ENCODE measurements at regions not wholly inside any gene's neighbourhood (a gene's known extent, or its start where the extent isn't known, plus 50 kb on each side); places are given as distances from the start of the nearest gene placed in this dataset.

DNA sequence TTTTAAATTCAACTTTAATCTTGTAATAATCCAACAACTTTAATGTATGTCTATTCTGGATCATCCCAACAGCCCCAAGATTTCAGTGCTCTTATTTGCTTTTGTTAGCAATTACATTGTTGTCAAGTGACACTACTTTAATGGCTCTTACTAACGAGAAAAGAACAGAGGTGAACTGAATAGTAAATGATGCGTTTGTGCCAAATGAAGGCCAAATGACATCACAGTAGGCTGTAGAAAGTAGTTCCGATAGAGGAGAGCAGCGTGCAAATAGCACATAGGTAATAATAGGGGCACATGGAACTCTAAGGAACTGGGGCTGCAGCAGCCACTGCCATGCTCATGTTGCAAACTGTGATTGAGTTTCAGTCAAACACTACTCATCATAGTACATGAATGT, 301.9 kb downstream of the LMX1A start:
- Histone ChIP-seq H3K9me1 (ENCODE audit: control insufficient read depth, extremely low read depth, insufficient read depth, low read length) (no peaks in the 10 kb centered on the region), H3K27ac (ENCODE audit: control insufficient read depth, insufficient read depth, low read length) (no peak overlapping the region), H2AFZ (ENCODE audit: control insufficient read depth, low read length) (no peak overlapping the region), H3K4me2 (ENCODE audit: control insufficient read depth, extremely low read depth, insufficient read depth, low read depth, low read length) (no peak overlapping the region), H3K9me3 (ENCODE audit: control insufficient read depth, low read depth, low read length) (no peaks in the 10 kb centered on the region), H3K79me2 (ENCODE audit: control insufficient read depth, insufficient read depth, low read length) (no peaks in the 10 kb centered on the region), H3K9ac (ENCODE audit: control insufficient read depth, extremely low read depth, insufficient read depth, low read length) (no peak overlapping the region), H3K36me3 (ENCODE audit: control insufficient read depth in 2 of 2, extremely low read depth in 1 of 2, insufficient read depth in 2 of 2, low read length in 2 of 2) (no peaks in the 10 kb centered on the region), H4K20me1 (ENCODE audit: control insufficient read depth, extremely low read depth, insufficient read depth, low read length) (no peaks in the 10 kb centered on the region), H3K27me3 (ENCODE audit: control insufficient read depth, extremely low read depth, insufficient read depth, low read length) (no peaks in the 10 kb centered on the region), H3K4me3 (ENCODE audit: control insufficient read depth in 2 of 3, extremely low read depth in 1 of 3, insufficient read depth in 2 of 3, low read depth in 1 of 3, low read length in 3 of 3) (no peak overlapping the region), H3K4me1 (ENCODE audit: control insufficient read depth, extremely low read depth, insufficient read depth, low read length) (no peaks in the 10 kb centered on the region)
- dilution Hi-C loops (cut with MboI; ENCODE audit: extremely low pct_ligation_motif_present, low sequenced_read_pairs), result no loop called here
- TF ChIP-seq EZH2 (IDR thresholded peaks at IDR 0.05; ENCODE audit: low read length), result no peak
- TF ChIP-seq, protein P1, sequence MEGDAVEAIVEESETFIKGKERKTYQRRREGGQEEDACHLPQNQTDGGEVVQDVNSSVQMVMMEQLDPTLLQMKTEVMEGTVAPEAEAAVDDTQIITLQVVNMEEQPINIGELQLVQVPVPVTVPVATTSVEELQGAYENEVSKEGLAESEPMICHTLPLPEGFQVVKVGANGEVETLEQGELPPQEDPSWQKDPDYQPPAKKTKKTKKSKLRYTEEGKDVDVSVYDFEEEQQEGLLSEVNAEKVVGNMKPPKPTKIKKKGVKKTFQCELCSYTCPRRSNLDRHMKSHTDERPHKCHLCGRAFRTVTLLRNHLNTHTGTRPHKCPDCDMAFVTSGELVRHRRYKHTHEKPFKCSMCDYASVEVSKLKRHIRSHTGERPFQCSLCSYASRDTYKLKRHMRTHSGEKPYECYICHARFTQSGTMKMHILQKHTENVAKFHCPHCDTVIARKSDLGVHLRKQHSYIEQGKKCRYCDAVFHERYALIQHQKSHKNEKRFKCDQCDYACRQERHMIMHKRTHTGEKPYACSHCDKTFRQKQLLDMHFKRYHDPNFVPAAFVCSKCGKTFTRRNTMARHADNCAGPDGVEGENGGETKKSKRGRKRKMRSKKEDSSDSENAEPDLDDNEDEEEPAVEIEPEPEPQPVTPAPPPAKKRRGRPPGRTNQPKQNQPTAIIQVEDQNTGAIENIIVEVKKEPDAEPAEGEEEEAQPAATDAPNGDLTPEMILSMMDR (optimal IDR thresholded peaks at IDR 0.05 in 1 of 3, IDR thresholded peaks at IDR 0.05 in 1 of 3, conservative IDR thresholded peaks at IDR 0.05 in 1 of 3; ENCODE audit: extremely low read depth in 1 of 3, insufficient read depth in 2 of 3, low read length in 3 of 3), result no peak
- FAIRE-seq, result no peak
- DNase-seq (ENCODE audit: low read depth, low spot score), result no peak

DNA sequence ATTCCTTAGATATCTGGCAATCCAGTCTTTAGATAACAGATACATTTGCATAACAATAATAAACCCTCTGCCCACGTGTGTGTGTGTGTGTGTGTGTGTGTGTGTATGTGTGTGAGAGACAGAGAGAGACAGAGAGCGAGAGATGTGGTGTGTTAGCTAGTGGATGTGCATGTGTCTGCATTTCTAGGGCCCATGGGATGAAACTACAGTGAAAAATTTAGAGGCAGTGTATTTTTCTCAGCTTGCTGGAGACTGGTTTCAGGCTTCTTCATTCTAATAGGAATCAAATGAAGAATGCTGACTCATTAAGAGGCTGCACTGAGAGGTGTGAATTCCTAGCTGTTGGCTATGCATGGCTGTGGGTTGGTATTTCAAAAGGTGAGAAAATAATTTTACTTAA, 303.2 kb downstream of the LMX1A start:
- H3K4me1 ChIP-seq (ENCODE audit: control insufficient read depth, extremely low read depth, insufficient read depth, low read length), result no peaks in the 10 kb centered on the region
- H3K36me3 ChIP-seq (ENCODE audit: control insufficient read depth in 2 of 2, extremely low read depth in 1 of 2, insufficient read depth in 2 of 2, low read length in 2 of 2), result no peaks in the 10 kb centered on the region
- no peaks in the 10 kb centered on the region for H3K9me3 ChIP-seq (ENCODE audit: control insufficient read depth, low read depth, low read length)
- dilution Hi-C loops (cut with MboI; ENCODE audit: extremely low pct_ligation_motif_present, low sequenced_read_pairs), result no loop called here
- no peaks in the 10 kb centered on the region for H3K27me3 ChIP-seq (ENCODE audit: control insufficient read depth, extremely low read depth, insufficient read depth, low read length)
- H4K20me1 ChIP-seq (ENCODE audit: control insufficient read depth, extremely low read depth, insufficient read depth, low read length), result no peaks in the 10 kb centered on the region
- DNase-seq (ENCODE audit: low read depth, low spot score), result no peak
- no peak overlapping the region for H3K4me3 ChIP-seq (ENCODE audit: control insufficient read depth in 2 of 3, extremely low read depth in 1 of 3, insufficient read depth in 2 of 3, low read depth in 1 of 3, low read length in 3 of 3)
- H2AFZ ChIP-seq (ENCODE audit: control insufficient read depth, low read length), result no peak overlapping the region
- no peak overlapping the region for H3K27ac ChIP-seq (ENCODE audit: control insufficient read depth, insufficient read depth, low read length)
- TF ChIP-seq, protein P1 (optimal IDR thresholded peaks at IDR 0.05 in 1 of 3, IDR thresholded peaks at IDR 0.05 in 1 of 3, conservative IDR thresholded peaks at IDR 0.05 in 1 of 3; ENCODE audit: extremely low read depth in 1 of 3, insufficient read depth in 2 of 3, low read length in 3 of 3), result no peak
- no peak for TF ChIP-seq EZH2 (IDR thresholded peaks at IDR 0.05; ENCODE audit: low read length)
- no peak for FAIRE-seq
- no peak overlapping the region for H3K4me2 ChIP-seq (ENCODE audit: control insufficient read depth, extremely low read depth, insufficient read depth, low read depth, low read length)
- no peaks in the 10 kb centered on the region for H3K9me1 ChIP-seq (ENCODE audit: control insufficient read depth, extremely low read depth, insufficient read depth, low read length)
- no peaks in the 10 kb centered on the region for H3K79me2 ChIP-seq (ENCODE audit: control insufficient read depth, insufficient read depth, low read length)
- no peak overlapping the region for H3K9ac ChIP-seq (ENCODE audit: control insufficient read depth, extremely low read depth, insufficient read depth, low read length)

All from keratinocyte (primary cell).